ENCODE measurements at regions not wholly inside any gene's neighbourhood (a gene's known extent, or its start where the extent isn't known, plus 50 kb on each side); places are given as distances from the start of the nearest gene placed in this dataset.

DNA sequence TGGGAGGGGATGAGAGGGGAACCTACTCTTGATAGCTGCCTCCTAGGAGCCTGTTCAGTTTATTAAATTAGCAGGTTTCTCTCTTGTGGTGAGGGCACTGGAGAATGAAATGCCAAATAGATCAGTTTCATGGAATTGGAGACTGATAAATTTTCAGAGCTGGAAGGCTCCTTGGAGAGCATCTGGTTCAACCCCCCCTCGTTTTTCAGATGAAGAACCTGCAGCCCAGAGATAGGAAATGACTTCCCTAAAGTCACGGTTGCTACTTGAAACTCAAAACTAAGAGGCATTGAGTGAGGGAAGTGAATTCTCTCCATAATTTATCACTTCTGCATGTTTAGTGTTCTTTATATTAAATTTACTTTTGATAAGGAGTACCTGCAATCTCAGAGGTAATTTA, 366.0 kb upstream of the CCL2 start:
- ChIA-PET CTCF (ENCODE audit: low intra/inter-chr PET ratio, low total read pairs) (no interaction called here), POLR2A (no interaction called here)
- Histone ChIP-seq H3K4me1 (ENCODE audit: insufficient read depth, low read length) (no peaks in the 10 kb centered on the region), H3K4me2 (ENCODE audit: low read depth, low read length) (no peak overlapping the region), H4K20me1 (ENCODE audit: insufficient read depth, low read length) (no peaks in the 10 kb centered on the region), H3K9me3 (ENCODE audit: low read length) (no peaks in the 10 kb centered on the region), H3K79me2 (ENCODE audit: insufficient read depth, low read length) (no peaks in the 10 kb centered on the region), H3K27me3 (ENCODE audit: control insufficient read depth in 1 of 2, insufficient read depth in 2 of 2, low read length in 2 of 2) (no peaks in the 10 kb centered on the region), H2AFZ (ENCODE audit: low read length) (no peak overlapping the region), H3K9ac (ENCODE audit: insufficient read depth, low read depth, low read length) (no peak overlapping the region), H3K27ac (ENCODE audit: extremely low read length, insufficient read depth, low read length) (no peak overlapping the region), H3K36me3 (replicated peaks in 1 of 2; ENCODE audit: control insufficient read depth in 1 of 2, insufficient read depth in 2 of 2, low read length in 2 of 2) (no peaks in the 10 kb centered on the region), H3K4me3 (replicated peaks in 1 of 3; ENCODE audit: insufficient read depth in 1 of 3, low read depth in 2 of 3, low read length in 3 of 3) (no peak overlapping the region)
- TF ChIP-seq ZNF329 (CRISPR knock-in tag; IDR thresholded peaks at IDR 0.05; ENCODE audit: low read depth), result no peak
- ATAC-seq (no peak), FAIRE-seq (no peak), DNase-seq (ENCODE audit: low spot score) (no peak)
- intact Hi-C loops (cut with micrococcal nuclease; ENCODE audit: unreplicated experiment), result no loop called here
- no TSS peak for BruUV-seq (replicated peaks)
- in situ Hi-C loops (cut with HindIII; ENCODE audit: extremely low pct_ligation_motif_present, low pct_unique_long_range_greater_than_20kb), result no loop called here
- 0% methylated on average over 2 of the region's 2 CpGs for WGBS (ENCODE audit: low lambda C conversion rate)

DNA sequence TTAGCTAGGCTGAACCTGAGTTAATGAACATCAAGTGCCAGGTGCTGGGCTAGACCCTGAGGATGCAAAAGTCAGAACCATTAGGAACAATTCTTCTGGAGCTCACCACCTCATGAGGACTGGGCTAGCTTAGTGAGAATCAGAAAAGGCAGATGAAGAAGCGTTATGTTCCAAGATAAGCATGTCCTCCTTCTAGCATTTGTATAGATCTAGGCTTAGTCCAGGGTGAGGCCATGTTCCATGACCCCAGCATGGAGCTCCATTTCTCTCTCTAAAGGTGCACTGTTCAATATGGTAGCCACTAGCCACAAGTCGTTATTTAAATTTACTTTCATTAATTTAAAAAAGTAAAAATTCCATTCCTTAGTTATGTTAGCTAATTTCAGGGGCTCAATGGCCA, 365.3 kb upstream of the CCL2 start:
- POLR2A ChIA-PET, result no interaction called here
- CTCF ChIA-PET (ENCODE audit: low intra/inter-chr PET ratio, low total read pairs), result no interaction called here
- Histone ChIP-seq H3K36me3 (replicated peaks in 1 of 2; ENCODE audit: control insufficient read depth in 1 of 2, insufficient read depth in 2 of 2, low read length in 2 of 2) (no peaks in the 10 kb centered on the region), H3K9me3 (ENCODE audit: low read length) (no peaks in the 10 kb centered on the region), H4K20me1 (ENCODE audit: insufficient read depth, low read length) (no peaks in the 10 kb centered on the region), H3K4me1 (ENCODE audit: insufficient read depth, low read length) (no peaks in the 10 kb centered on the region), H3K4me2 (ENCODE audit: low read depth, low read length) (no peak overlapping the region), H3K4me3 (replicated peaks in 1 of 3; ENCODE audit: insufficient read depth in 1 of 3, low read depth in 2 of 3, low read length in 3 of 3) (no peak overlapping the region), H3K27ac (ENCODE audit: extremely low read length, insufficient read depth, low read length) (no peak overlapping the region), H2AFZ (ENCODE audit: low read length) (no peak overlapping the region), H3K9ac (ENCODE audit: insufficient read depth, low read depth, low read length) (no peak overlapping the region), H3K79me2 (ENCODE audit: insufficient read depth, low read length) (no peaks in the 10 kb centered on the region), H3K27me3 (ENCODE audit: control insufficient read depth in 1 of 2, insufficient read depth in 2 of 2, low read length in 2 of 2) (no peaks in the 10 kb centered on the region)
- FAIRE-seq (no peak), DNase-seq (ENCODE audit: low spot score) (no peak), ATAC-seq (no peak)
- WGBS (ENCODE audit: low lambda C conversion rate), result 7% methylated on average over 2 of the region's 2 CpGs
- intact Hi-C loops (cut with micrococcal nuclease; ENCODE audit: unreplicated experiment), result no loop called here
- TF ChIP-seq NR2F2 (IDR thresholded peaks at IDR 0.05; ENCODE audit: borderline replicate concordance, low read depth) (no peak), ZMYM4 (CRISPR knock-in tag; IDR thresholded peaks at IDR 0.05) (no peak), ZNF607 (CRISPR knock-in tag; IDR thresholded peaks at IDR 0.05; ENCODE audit: borderline replicate concordance) (no peak), CBFB (CRISPR knock-in tag; IDR thresholded peaks at IDR 0.05) (no peak)
- TF ChIP-seq, protein P1, sequence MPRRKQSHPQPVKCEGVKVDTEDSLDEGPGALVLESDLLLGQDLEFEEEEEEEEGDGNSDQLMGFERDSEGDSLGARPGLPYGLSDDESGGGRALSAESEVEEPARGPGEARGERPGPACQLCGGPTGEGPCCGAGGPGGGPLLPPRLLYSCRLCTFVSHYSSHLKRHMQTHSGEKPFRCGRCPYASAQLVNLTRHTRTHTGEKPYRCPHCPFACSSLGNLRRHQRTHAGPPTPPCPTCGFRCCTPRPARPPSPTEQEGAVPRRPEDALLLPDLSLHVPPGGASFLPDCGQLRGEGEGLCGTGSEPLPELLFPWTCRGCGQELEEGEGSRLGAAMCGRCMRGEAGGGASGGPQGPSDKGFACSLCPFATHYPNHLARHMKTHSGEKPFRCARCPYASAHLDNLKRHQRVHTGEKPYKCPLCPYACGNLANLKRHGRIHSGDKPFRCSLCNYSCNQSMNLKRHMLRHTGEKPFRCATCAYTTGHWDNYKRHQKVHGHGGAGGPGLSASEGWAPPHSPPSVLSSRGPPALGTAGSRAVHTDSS (CRISPR knock-in tag; conservative IDR thresholded peaks at IDR 0.05), result no peak
- in situ Hi-C loops (cut with HindIII; ENCODE audit: extremely low pct_ligation_motif_present, low pct_unique_long_range_greater_than_20kb), result no loop called here
- BruUV-seq (replicated peaks), result no TSS peak

Data from HepG2 (cell line).